Esophagus squamous epithelium (tissue), 4 donors: ENCODE measurements at regions not wholly inside any gene's neighbourhood (a gene's known extent, or its start where the extent isn't known, plus 50 kb on each side); places are given as distances from the start of the nearest gene placed in this dataset.

Experiments used
- CTCF ChIP-seq, 6 experiments: fragments of 450-650 bp in 4 of 6; fragments of 200-600 bp in 2 of 6; sonication (generic) in 2 of 6; IDR thresholded peaks; one replicate each; pipeline ENCODE4 v1.5.1; 2016 to 2019; ENCODE audit warnings: antibody characterized with exemption in 6 of 6, mild to moderate bottlenecking in 4 of 6, moderate library complexity in 4 of 6
- POLR2A ChIP-seq, 4 donors: fragments of 450-650 bp; IDR thresholded peaks; one replicate each; pipeline ENCODE4 v1.6.1; 2017; ENCODE audit warnings: antibody characterized with exemption in 4 of 4, mild to moderate bottlenecking in 4 of 4, moderate library complexity in 3 of 4

- TF ChIP-seq CTCF (IDR thresholded peaks at IDR 0.05) = no peak
- no peak for TF ChIP-seq POLR2A (IDR thresholded peaks at IDR 0.05)
Observed at GRCh38 chr3:163601426-163601825, 1476.9 kb downstream of the SI start.
